ENCODE measurements at regions not wholly inside any gene's neighbourhood (a gene's known extent, or its start where the extent isn't known, plus 50 kb on each side); places are given as distances from the start of the nearest gene placed in this dataset.
"Not testable (repeated sequence)": the region's sequence is repeated elsewhere in the genome, so short reads cannot be mapped to it uniquely, and the experiment has no call there.

DNA sequence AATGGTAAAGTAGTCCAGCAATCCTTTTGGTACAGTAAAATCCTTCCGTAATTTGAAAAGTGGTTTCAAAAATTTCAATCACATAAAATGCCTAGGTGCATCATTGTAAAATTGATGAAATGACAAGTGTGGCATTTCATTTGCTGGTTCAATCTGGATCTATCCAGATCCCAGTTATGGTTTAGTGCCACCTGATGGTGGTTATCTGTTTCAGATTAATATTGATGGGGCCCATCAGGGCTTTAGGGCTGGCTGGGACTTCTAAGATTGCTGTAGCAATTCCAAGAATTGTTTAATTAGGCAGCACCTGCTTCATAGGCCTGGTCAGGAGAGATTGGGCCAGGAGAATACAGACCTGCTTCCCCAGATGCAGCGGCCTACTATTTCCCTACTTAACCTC is 55.5 kb upstream of the PIK3C3 start:
- no peak for DNase-seq

GRCh38 chr18:41893432-41893831 is 61.6 kb upstream of the PIK3C3 start:
- no peak for DNase-seq

DNA sequence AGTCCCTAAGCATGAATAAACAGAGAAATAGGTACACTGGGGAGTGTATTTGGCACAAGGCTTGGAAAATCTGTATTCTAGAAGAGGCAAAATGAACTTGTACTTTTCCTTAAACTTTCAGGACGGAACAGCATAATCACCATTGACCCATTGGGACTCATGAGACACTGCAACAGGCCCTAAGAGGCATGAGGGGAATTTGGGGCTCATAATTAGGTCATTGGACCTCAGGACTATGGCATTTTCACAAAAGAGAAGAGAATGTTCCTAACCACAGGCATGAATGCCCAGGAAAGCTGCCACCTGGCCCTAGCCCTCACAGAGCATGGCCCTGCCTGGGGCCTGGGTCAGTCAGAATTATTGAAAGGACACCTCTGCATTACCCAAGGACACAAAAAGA is 67.9 kb upstream of the PIK3C3 start:
- DNase-seq: no peak

DNA sequence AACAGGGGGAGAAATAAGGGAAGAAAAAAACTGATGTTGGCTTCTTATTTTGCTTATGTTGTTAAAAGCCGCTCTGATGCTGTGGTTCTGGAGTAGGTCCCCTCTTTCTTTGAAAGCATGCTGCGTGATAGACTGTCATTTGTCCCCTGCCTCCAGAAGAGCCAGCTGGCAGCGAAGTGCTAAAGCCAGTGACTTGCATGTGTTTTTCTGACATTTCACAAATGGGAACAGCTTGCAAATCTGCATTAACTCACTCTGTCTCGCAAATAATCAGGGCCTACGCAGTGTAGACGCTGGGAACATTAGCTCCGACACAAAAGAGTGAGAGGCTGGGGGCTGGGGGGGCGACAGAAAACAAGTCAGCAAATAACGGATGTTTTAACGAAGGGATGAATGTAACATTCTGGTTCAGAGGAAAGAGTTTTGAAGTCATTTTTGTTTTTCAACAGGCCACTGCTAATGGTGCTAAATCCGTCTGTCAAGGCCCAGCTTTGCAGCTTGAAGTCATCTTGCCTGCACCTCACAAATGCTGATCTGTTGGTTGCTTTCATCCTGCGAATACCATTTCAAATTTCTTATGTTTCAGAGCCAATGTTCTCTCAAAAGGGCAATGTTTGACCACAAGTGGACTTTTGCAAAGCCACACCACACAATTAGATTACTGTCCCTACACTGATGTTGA is 68.8 kb upstream of the PIK3C3 start:
- DNase-seq: no peak

GRCh38 chr18:41881285-41881684 is 73.7 kb upstream of the PIK3C3 start:
- no peak for DNase-seq

DNA sequence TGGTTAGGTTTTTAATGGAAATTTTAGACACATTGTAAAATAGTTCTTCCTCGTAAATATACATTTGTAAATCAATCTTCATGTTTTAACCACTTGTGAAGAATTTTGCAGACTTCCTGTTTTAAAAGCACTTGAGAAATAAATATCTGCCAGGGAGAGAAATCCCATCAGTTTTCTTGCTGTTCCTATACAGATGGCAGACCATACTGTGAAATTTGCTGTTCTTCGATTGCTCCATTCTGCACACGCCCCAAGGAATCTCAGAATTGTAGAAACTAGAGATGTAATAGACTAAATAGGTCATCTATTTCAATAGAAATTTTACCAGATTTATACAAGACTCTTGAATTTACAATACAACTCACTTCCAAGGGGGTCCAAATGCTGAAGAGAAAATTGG is 75.8 kb upstream of the PIK3C3 start:
- no peak for DNase-seq

DNA sequence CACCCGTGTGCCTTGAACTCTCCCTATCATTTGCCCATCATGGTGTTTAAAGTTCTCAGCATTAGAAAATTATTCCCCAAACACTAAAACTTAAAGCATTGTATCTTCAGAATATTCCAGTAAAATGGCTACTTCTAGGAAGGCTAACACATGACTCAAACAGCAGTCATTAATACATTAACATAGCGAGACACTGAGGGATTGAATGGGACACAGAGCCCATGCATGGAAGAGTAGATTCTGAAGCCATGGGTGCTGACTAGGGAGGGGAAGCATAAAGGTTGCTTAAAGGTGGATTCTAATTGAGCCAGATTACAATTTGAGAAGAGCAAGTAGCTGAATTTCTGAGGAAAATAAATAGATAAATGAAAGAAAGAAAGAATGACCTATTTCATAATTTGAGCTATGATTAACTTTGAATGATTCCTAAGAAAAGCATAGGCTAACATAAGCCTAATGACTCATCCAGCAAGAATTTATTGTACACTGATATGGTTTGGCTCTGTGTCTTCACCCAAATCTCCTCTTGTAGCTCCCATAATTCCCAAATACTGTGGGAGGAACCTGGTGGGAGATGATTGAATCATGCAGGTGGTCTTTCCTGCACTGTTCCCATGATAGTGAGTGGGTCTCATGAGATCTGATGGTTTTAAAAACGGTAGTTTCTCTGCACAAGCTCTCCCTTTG is 79.8 kb upstream of the PIK3C3 start:
- DNase-seq: no peak

DNA sequence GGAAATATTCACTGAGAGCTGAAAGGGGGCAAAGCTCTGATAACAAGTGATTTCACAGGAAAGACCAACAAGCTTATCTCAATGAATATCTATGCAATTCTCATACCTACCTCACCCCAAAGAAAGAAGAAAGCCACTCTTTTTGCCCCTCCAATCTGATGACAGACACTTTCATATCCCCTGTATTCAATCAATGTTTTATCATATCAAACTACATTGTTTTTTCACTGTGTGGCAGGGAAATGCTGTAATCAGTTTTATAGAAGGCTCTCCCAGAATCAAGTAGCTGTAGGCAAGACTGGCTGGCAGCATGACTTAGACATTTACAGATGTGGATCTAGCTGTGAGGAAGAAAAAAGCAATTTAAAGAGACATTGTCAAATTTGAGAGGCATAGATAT is 81.3 kb upstream of the PIK3C3 start:
- DNase-seq: no peak

DNA sequence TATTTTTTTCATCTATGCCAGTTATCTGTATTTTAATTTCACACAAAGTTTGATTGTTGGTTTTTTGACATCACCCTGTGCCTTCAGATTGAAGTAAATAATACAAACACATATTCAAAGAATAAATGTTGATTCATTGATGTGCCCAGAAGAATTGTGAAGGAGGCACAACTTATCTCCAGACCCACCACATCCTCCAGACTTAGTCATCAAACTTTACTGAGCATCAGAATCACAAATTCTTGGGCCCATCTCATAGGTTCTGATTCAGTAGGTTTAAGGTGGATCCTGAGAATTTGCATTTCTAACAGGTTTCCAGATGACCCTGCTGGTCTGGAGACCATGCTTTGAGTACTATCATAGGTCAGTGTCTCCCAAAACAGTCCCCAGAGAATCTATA is 82.8 kb upstream of the PIK3C3 start:
- DNase-seq: no peak

- no peak for DNase-seq
Measured at GRCh38 chr18:41871229-41872000, 83.6 kb upstream of the PIK3C3 start.

GRCh38 chr18:41870817-41871216 is 84.2 kb upstream of the PIK3C3 start:
- DNase-seq: no peak

- no peak for DNase-seq
Measured at GRCh38 chr18:41870191-41870590, 84.8 kb upstream of the PIK3C3 start.

DNA sequence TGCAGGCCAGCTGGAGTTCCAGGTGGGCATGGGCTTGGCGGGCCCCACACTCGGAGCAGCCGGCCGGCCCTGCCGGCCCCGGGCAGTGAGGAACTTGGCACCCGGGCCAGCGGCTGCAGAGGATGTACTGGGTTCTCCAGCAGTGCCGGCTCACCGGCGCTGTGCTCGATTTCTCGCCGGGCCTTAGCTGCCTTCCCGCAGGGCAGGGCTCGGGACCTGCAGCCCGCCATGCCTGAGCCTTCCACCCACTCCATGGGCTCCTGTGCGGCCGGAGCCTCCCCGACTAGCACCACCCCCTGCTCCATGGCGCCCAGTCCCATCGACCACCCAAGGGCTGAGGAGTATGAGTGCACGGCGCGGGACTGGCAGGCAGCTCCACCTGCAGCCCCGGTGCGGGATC is 89.2 kb upstream of the PIK3C3 start:
- not testable (repeated sequence) for DNase-seq

- no peak for DNase-seq
Measured at GRCh38 chr18:41864216-41864615, 90.8 kb upstream of the PIK3C3 start.

DNA sequence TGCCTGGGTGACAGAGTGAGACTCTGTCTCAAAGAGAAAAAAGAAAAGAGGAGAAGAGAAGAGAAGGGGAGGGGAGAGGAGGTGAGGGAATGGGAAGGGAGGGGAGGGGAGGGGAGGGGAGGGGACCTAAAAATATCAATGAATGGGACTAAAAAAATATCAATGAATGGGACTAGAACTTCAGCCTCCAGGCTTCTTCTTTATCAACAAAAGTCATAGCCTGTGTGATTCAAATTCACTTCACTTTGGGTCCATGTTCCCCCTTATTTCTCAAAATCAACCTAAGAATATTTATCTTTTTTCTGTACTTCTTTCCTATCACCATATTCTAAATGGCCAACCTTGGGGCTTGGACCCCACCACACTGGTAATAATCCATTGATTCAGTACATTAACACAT is 92.1 kb upstream of the PIK3C3 start:
- no peak for DNase-seq

GRCh38 chr18:41860987-41861386 is 94.0 kb upstream of the PIK3C3 start:
- DNase-seq: no peak

GRCh38 chr18:41858761-41859555 is 96.1 kb upstream of the PIK3C3 start:
- DNase-seq: no peak

DNA sequence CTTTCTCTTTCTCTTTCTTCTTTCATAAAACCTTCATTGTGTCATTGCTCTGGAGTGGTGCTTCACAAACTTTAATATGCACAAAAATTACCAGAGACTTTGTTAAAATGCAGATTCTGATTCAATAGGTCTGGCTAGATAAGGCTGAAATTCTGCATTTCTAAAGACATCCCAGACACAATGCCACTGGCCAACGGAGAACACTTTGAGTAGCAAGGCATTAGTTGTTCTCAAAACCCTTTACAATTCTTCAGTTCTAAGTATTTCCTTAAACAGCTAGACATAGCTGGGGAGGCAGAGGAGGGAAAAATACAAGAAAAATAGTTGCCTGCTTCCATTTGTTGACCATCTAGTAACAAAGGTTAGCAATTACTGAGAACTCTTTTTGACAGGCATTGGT is 101.8 kb upstream of the PIK3C3 start:
- no peak for DNase-seq

GRCh38 chr18:41850781-41851180 is 104.3 kb upstream of the PIK3C3 start:
- no peak for DNase-seq

DNA sequence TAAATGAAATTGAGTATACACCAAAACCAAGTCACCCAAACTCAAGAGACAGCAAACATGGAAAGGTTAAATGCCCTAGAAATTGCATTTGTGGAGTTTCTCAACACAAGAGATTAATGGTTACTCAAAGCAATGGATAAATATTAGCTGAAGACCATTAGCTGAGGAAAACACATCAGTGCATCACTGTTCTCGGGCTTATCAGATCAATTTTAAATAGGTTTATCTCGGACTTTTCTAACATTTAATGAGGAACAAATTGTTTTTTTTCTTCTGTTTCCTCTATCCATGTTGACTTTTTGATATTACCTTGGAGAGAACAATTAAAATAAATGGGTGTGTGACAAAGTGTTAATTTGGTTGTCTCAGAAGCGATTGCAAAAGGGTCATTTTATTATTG is 105.4 kb upstream of the PIK3C3 start:
- DNase-seq: no peak

DNA sequence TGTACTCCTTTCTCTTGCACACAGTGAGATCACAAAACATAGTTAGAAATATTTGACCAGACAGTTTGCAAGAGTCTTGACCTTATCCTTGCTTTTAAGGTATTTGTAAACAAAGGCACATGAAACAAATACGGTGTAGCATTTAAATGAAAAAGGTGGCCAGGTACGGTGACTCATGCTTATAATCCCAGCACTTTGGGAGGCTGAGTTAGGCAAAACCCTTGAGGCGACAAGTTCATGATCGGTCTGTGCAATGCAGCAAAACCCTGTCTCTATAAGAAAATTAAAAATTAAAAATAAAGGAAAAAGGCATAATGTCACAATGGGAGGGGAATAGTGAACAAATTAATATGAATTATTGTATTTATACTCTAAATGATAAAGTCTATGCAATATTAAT is 109.5 kb upstream of the PIK3C3 start:
- DNase-seq: no peak

GRCh38 chr18:41842886-41843285 is 112.1 kb upstream of the PIK3C3 start:
- no peak for DNase-seq

All from CD4-positive, alpha-beta T cell treated with Interleukin-4 for 4 hours (primary cell).